ENCODE measurements at regions not wholly inside any gene's neighbourhood (a gene's known extent, or its start where the extent isn't known, plus 50 kb on each side); places are given as distances from the start of the nearest gene placed in this dataset.

- Histone ChIP-seq H4K20me1 (replicated peaks in 1 of 2; ENCODE audit: control insufficient read depth in 1 of 2, insufficient read depth in 2 of 2, low read length in 2 of 2) (no peaks in the 10 kb centered on the region), H2AK5ac (ENCODE audit: low read depth, low read length) (no peak overlapping the region), H3K4me2 (ENCODE audit: insufficient read depth in 1 of 2, low read depth in 2 of 2, low read length in 2 of 2) (no peak overlapping the region), H3K79me2 (ENCODE audit: control insufficient read depth in 1 of 2, insufficient read depth in 2 of 2, low read length in 2 of 2) (no peaks in the 10 kb centered on the region), H2BK20ac (ENCODE audit: low read length) (no peak overlapping the region), H2BK120ac (replicated peaks; ENCODE audit: low read depth, low read length) (no peak overlapping the region), H3K4me1 (replicated peaks in 1 of 4; ENCODE audit: control insufficient read depth in 3 of 4, insufficient read depth in 4 of 4, low read length in 3 of 4) (peaks cover 0 to 4% (median under 1%) of the 10 kb centered on the region in 4 experiments; a peak in 3 of 7 replicates), H3K18ac (ENCODE audit: extremely low read depth, low read length) (no peak overlapping the region), H3K27ac (ENCODE audit: low read depth, low read length) (no peak overlapping the region), H3K27me3 (replicated peaks in 1 of 4; ENCODE audit: control insufficient read depth in 3 of 4, extremely low read depth in 1 of 4, insufficient read depth in 3 of 4, low read length in 3 of 4) (no peaks in the 10 kb centered on the region), H4K91ac (replicated peaks; ENCODE audit: insufficient read length, low read length) (no peak overlapping the region), H2BK15ac (ENCODE audit: low read length) (no peak overlapping the region), H2AFZ (ENCODE audit: low read length) (no peak overlapping the region), H4K5ac (ENCODE audit: insufficient read length, low read depth, low read length) (no peak overlapping the region), H3K23ac (ENCODE audit: insufficient read length) (no peak overlapping the region), H3K4ac (replicated peaks; ENCODE audit: insufficient read length, low read depth, low read length) (no peak overlapping the region), H2BK12ac (ENCODE audit: low read depth, low read length) (no peak overlapping the region), H3K4me3 (ENCODE audit: extremely low read depth in 1 of 4, insufficient read depth in 2 of 4, low read depth in 3 of 4, low read length in 4 of 4) (no peak overlapping the region), H3K36me3 (ENCODE audit: control insufficient read depth in 2 of 4, insufficient read depth in 4 of 4, low read length in 3 of 4) (no peaks in the 10 kb centered on the region), H4K8ac (ENCODE audit: extremely low read depth, insufficient read depth, low read length) (no peak overlapping the region), H3K79me1 (ENCODE audit: low read depth, low read length) (no peaks in the 10 kb centered on the region), H3K14ac (ENCODE audit: insufficient read length) (no peak overlapping the region), H3K56ac (replicated peaks; ENCODE audit: insufficient read length, low read depth, low read length) (no peak overlapping the region), H3K23me2 (ENCODE audit: low read depth, low read length) (no peaks in the 10 kb centered on the region), H2BK5ac (ENCODE audit: low read depth, low read length) (no peak overlapping the region), H3K9ac (replicated peaks in 1 of 4; ENCODE audit: extremely low read depth in 1 of 4, low read depth in 3 of 4, low read length in 3 of 4) (no peak overlapping the region), H3K9me3 (ENCODE audit: insufficient read depth in 2 of 2, low read depth in 1 of 2, low read length in 1 of 2) (peaks cover 5 to 11% of the 10 kb centered on the region in 2 experiments; a peak in 3 of 4 replicates)
- 95% methylated on average over 4 of the region's 4 CpGs; no CpG with 5 or more reads in 1 of the 2 experiments for WGBS, 2 experiments (ENCODE audit: extremely low coverage in 1 of 2, insufficient coverage in 1 of 2, insufficient read length in 1 of 2, insufficient replicate concordance in 2 of 2, low coverage in 1 of 2, low lambda C conversion rate in 2 of 2, missing lambda C conversion rate in 1 of 2)
- CTCF ChIA-PET (ENCODE audit: partially characterized antibody) = interaction anchor here (0.5 kb wide), 1 partner anchor 985 kb away, joined by 4 read pairs; no protein-coding TSS in a partner anchor
- DNase-seq (ENCODE audit: low read depth in 1 of 2, low spot score in 2 of 2) (no peak), FAIRE-seq (no peak)
- TF ChIP-seq SIN3A (conservative IDR thresholded peaks at IDR 0.05 in 1 of 2, IDR thresholded peaks at IDR 0.05 in 1 of 2; ENCODE audit: low read depth in 1 of 2, low read length in 2 of 2) (no peak), E2F6 (IDR thresholded peaks at IDR 0.05) (no peak), NRF1 (IDR thresholded peaks at IDR 0.05; ENCODE audit: low read depth, low read length) (no peak), CHD2 (IDR thresholded peaks at IDR 0.05; ENCODE audit: low read length) (no peak), POU5F1 (IDR thresholded peaks at IDR 0.05; ENCODE audit: low read depth, low read length) (no peak), CTBP2 (IDR thresholded peaks at IDR 0.05; ENCODE audit: borderline replicate concordance, insufficient read depth, insufficient read length, low read length) (no peak), GABPA (IDR thresholded peaks at IDR 0.05; ENCODE audit: borderline replicate concordance, insufficient read depth, low read length) (no peak), EZH2 (IDR thresholded peaks at IDR 0.05; ENCODE audit: low read depth, low read length, severe bottlenecking) (no peak), BCL11A (IDR thresholded peaks at IDR 0.05; ENCODE audit: low read depth in 2 of 2, low read length in 2 of 2) (no peak), NANOG (IDR thresholded peaks at IDR 0.05; ENCODE audit: insufficient read depth, low read depth, low read length, poor library complexity, severe bottlenecking) (no peak)
- POLR2A ChIA-PET (ENCODE audit: partially characterized antibody) = no interaction called here
Observed at GRCh38 chr6:157747370-157747769, 75.7 kb upstream of the SNX9 start.
